IMR-90 (cell line): ENCODE measurements at regions not wholly inside any gene's neighbourhood (a gene's known extent, or its start where the extent isn't known, plus 50 kb on each side); places are given as distances from the start of the nearest gene placed in this dataset.

Experiments used
- ATAC-seq: fragments of 200-7000 bp; cut with Tn5 transposase; 2 replicates; pipeline ENCODE4 v1.9.1; 2020; ENCODE audit warnings: low read depth, mild to moderate bottlenecking, moderate library complexity
- BruUV-seq: library from RNA; stranded (reverse); fragments of 400-500 nt; replicated peaks from 2 replicates; lab custom pipeline; 2021; lab: Mats Ljungman, UMichigan
- CTCF ChIA-PET: fragments of 300-600 bp; formaldehyde crosslinking; extraction: SDS; loops from one replicate; lab custom pipeline; 2021; ENCODE audit warnings: antibody characterized with exemption; lab: Yijun Ruan, JAX
- POLR2A ChIA-PET: fragments of 300-600 bp; sonication (Branson Sonifier 250); formaldehyde crosslinking; loops from one replicate; lab custom pipeline; 2022; ENCODE audit warnings: antibody characterized with exemption; ENCODE audit not compliant: unreplicated experiment; lab: Charles Lee
- DNase-seq: peaks from one replicate; pipeline ENCODE4 v3.0.0; 2013
- H2AFZ ChIP-seq: replicated peaks from 2 replicates; pipeline ENCODE3; 2013; ENCODE audit warnings: low read length, mild to moderate bottlenecking; ENCODE audit not compliant: poor library complexity
- H2AK5ac ChIP-seq: 2 replicates; pipeline ENCODE4 v1.6.1; 2013; ENCODE audit warnings: low read depth, low read length, inconsistent platforms
- H2AK9ac ChIP-seq: replicated peaks from 2 replicates; pipeline ENCODE3; 2013; ENCODE audit warnings: mild to moderate bottlenecking, low read depth, low read length, moderate library complexity; ENCODE audit not compliant: poor library complexity
- H2BK120ac ChIP-seq: 2 replicates; pipeline ENCODE4 v1.6.1; 2013; ENCODE audit warnings: low read depth, low read length, inconsistent platforms
- H2BK15ac ChIP-seq: 3 replicates; pipeline ENCODE4 v1.6.1; 2013; ENCODE audit warnings: low read depth, low read length, inconsistent platforms
- H2BK20ac ChIP-seq: 2 replicates; pipeline ENCODE4 v1.6.1; 2013; ENCODE audit warnings: low read depth, mild to moderate bottlenecking, inconsistent platforms, low read length, moderate library complexity
- H2BK5ac ChIP-seq: 2 replicates; pipeline ENCODE4 v1.6.1; 2013; ENCODE audit warnings: mild to moderate bottlenecking, low read depth, low read length, inconsistent platforms; ENCODE audit not compliant: poor library complexity, severe bottlenecking
- H3K14ac ChIP-seq: replicated peaks from 2 replicates; pipeline ENCODE4 v1.6.1; 2013; ENCODE audit warnings: low read depth, low read length, inconsistent platforms
- H3K18ac ChIP-seq: 2 replicates; pipeline ENCODE4 v1.6.1; 2013; ENCODE audit warnings: low read depth, low read length, control low read depth
- H3K23ac ChIP-seq: 2 replicates; pipeline ENCODE4 v1.6.1; 2013; ENCODE audit warnings: low read depth, low read length, inconsistent platforms
- H3K27ac ChIP-seq: 2 replicates; pipeline ENCODE4 v1.5.1; 2013; ENCODE audit warnings: mild to moderate bottlenecking, control low read depth, low read length; ENCODE audit not compliant: insufficient read depth
- H3K27me3 ChIP-seq: 2 replicates; pipeline ENCODE4 v1.6.1; 2013; ENCODE audit warnings: low read length; ENCODE audit not compliant: control insufficient read depth, insufficient read depth
- H3K36me3 ChIP-seq: 2 replicates; pipeline ENCODE4 v1.6.1; 2013; ENCODE audit warnings: low read length, mixed read lengths; ENCODE audit not compliant: control insufficient read depth, insufficient read depth
- H3K4ac ChIP-seq: 2 replicates; pipeline ENCODE4 v1.6.1; 2013; ENCODE audit warnings: low read depth, low read length, inconsistent platforms
- H3K4me1 ChIP-seq: 2 replicates; pipeline ENCODE4 v1.6.1; 2013; ENCODE audit warnings: low read length, mixed read lengths; ENCODE audit not compliant: control insufficient read depth, insufficient read depth
- H3K4me2 ChIP-seq: 2 replicates; pipeline ENCODE4 v1.6.1; 2013; ENCODE audit warnings: low read depth, mild to moderate bottlenecking, control low read depth, low read length, moderate library complexity
- H3K4me3 ChIP-seq: 2 replicates; pipeline ENCODE4 v1.5.1; 2013; ENCODE audit warnings: low read depth, mild to moderate bottlenecking, control low read depth, low read length, moderate library complexity; ENCODE audit not compliant: insufficient read depth
- H3K56ac ChIP-seq: 2 replicates; pipeline ENCODE4 v1.6.1; 2013; ENCODE audit warnings: low read length, inconsistent platforms; ENCODE audit not compliant: insufficient read depth; ENCODE audit errors: extremely low read depth
- H3K79me1 ChIP-seq, 2 experiments: 2 replicates each; pipeline ENCODE4 v1.6.1; 2013; ENCODE audit warnings: low read length in 2 of 2, inconsistent platforms in 1 of 2, low read depth in 1 of 2
- H3K9ac ChIP-seq: 2 replicates; pipeline ENCODE4 v1.6.1; 2013; ENCODE audit warnings: low read depth, low read length, control low read depth
- H3K9me1 ChIP-seq: 2 replicates; pipeline ENCODE4 v1.6.1; 2013; ENCODE audit warnings: low read length, inconsistent platforms; ENCODE audit not compliant: insufficient read depth
- H3K9me3 ChIP-seq: 2 replicates; pipeline ENCODE4 v1.6.1; 2013; ENCODE audit warnings: low read length; ENCODE audit not compliant: control insufficient read depth, insufficient read depth
- H4K20me1 ChIP-seq: 2 replicates; pipeline ENCODE4 v1.6.1; 2013; ENCODE audit warnings: low read length, inconsistent platforms; ENCODE audit not compliant: insufficient read depth
- H4K5ac ChIP-seq: 2 replicates; pipeline ENCODE4 v1.6.1; 2013; ENCODE audit warnings: mild to moderate bottlenecking, low read depth, low read length, control low read depth
- H4K8ac ChIP-seq, 2 experiments: 2 replicates each; pipeline ENCODE4 v1.6.1; 2013; ENCODE audit warnings: low read depth in 2 of 2, low read length in 2 of 2, control low read depth in 1 of 2, inconsistent platforms in 1 of 2
- H4K91ac ChIP-seq: 2 replicates; pipeline ENCODE4 v1.6.1; 2013; ENCODE audit warnings: low read depth, low read length, inconsistent platforms; ENCODE audit not compliant: insufficient read depth
- BHLHE40 ChIP-seq: fragments of 150-350 bp; IDR thresholded peaks from 2 replicates; pipeline ENCODE4 v1.6.1; 2016; ENCODE audit warnings: mild to moderate bottlenecking, low read depth, low read length
- CTCF ChIP-seq: conservative IDR thresholded peaks from 2 replicates; pipeline ENCODE4 v1.5.1; 2012; ENCODE audit warnings: mild to moderate bottlenecking, low read depth, low read length, improper control_type of control experiment
- MAFK ChIP-seq: IDR thresholded peaks from 2 replicates; pipeline ENCODE4 v1.6.1; 2012; ENCODE audit warnings: low read depth, low read length, improper control_type of control experiment
- MAZ ChIP-seq: IDR thresholded peaks from 2 replicates; pipeline ENCODE4 v1.6.1; 2012; ENCODE audit warnings: low read depth, mild to moderate bottlenecking, low read length, improper control_type of control experiment, moderate library complexity, borderline replicate concordance
- NFE2L2 ChIP-seq: fragments of 150-350 bp; IDR thresholded peaks from 2 replicates; pipeline ENCODE4 v1.6.1; 2016; ENCODE audit warnings: low read depth, mild to moderate bottlenecking, low read length
- POLR2A ChIP-seq: IDR thresholded peaks from 2 replicates; pipeline ENCODE4 v1.6.1; 2012; ENCODE audit warnings: mild to moderate bottlenecking, low read depth, low read length
- RFX5 ChIP-seq: IDR thresholded peaks from 2 replicates; pipeline ENCODE4 v1.8.0; 2012; ENCODE audit warnings: low read depth, mild to moderate bottlenecking, low read length, moderate library complexity
- USF2 ChIP-seq: fragments of 150-350 bp; IDR thresholded peaks from 2 replicates; pipeline ENCODE4 v1.6.1; 2017; ENCODE audit warnings: mild to moderate bottlenecking, antibody characterized with exemption, low read length, low read depth
- WGBS, 2 experiments: methylation state at CpG; one replicate each; pipeline versions ENCODE4 v1.1.5 to v1.1.7; 2013; ENCODE audit warnings: missing lambda C conversion rate in 2 of 2; ENCODE audit not compliant: insufficient read length in 1 of 2; ENCODE audit errors: extremely low coverage in 2 of 2; 5-methylcytosine and 5-hydroxymethylcytosine counted together
- dilution Hi-C: fragments of 300-500 bp; cut with HindIII; formaldehyde crosslinking; loops from one replicate; pipeline ENCODE4 v1.14.3; 2018; ENCODE audit warnings: low sequenced_read_pairs; ENCODE audit not compliant: unreplicated experiment
- in situ Hi-C: fragments of 300-500 bp; cut with MboI; formaldehyde crosslinking; loops from 3 replicates; pipeline ENCODE4 v1.14.3; 2019; ENCODE audit warnings: low sequenced_read_pairs, inconsistent platforms, mixed read lengths
- intact Hi-C: fragments of 100-400 bp; cut with micrococcal nuclease; formaldehyde crosslinking; loops from 2 replicates; pipeline ENCODE4 v1.10.0; 2022

- H2AFZ ChIP-seq: no peak overlapping the region
- dilution Hi-C loops: no loop called here
- CTCF ChIA-PET: interaction anchor here (1.4 kb wide), 1 partner anchor 20 kb away, joined by 5 read pairs; no protein-coding TSS in a partner anchor
- in situ Hi-C loops: loop anchor here (10.0 to 25.0 kb wide), 3 partner anchors 462 to 730 kb away; partner anchors contain the start of genes INHBB, NIFK and RNU4ATAC
- 0% methylated on average over 1 of the region's 14 CpGs; no CpG with 5 or more reads in 1 of the 2 experiments for WGBS, 2 experiments
- H4K5ac ChIP-seq: no peak overlapping the region
- no peak overlapping the region for H2AK5ac ChIP-seq
- H3K14ac ChIP-seq: no peak overlapping the region
- POLR2A ChIA-PET: interaction anchor here (0.6 to 1.2 kb wide), 7 partner anchors 16 to 363 kb away, joined by 3 to 5 read pairs (median 3); no protein-coding TSS in a partner anchor
- no peaks in the 10 kb centered on the region for H3K36me3 ChIP-seq
- H4K20me1 ChIP-seq: peaks cover 5% of the 10 kb centered on the region; the same call in 1 of the 2 replicates
- no peak overlapping the region for H2BK5ac ChIP-seq
- no peak overlapping the region for H2AK9ac ChIP-seq
- H3K79me1 ChIP-seq: no peaks in the 10 kb centered on the region
- no peak overlapping the region for H3K18ac ChIP-seq
- H3K4me2 ChIP-seq: peak overlapping the region; percentile 65
- TF ChIP-seq NFE2L2 (no peak), RFX5 (no peak), USF2 (no peak), CTCF (no peak), MAFK (no peak), BHLHE40 (peak; percentile 96), MAZ (peak; percentile 73; the same call in 1 of the 2 replicates), POLR2A (peak; percentile 100)
- no peak overlapping the region for H3K23ac ChIP-seq
- no peaks in the 10 kb centered on the region for H3K9me3 ChIP-seq
- H3K4me1 ChIP-seq: no peaks in the 10 kb centered on the region; the same call in 1 of the 2 replicates
- peak overlapping the region; percentile 32; the same call in 1 of the 2 replicates for H2BK20ac ChIP-seq
- intact Hi-C loops: loop anchor here (1.0 kb wide), 1 partner anchor 340 kb away; the partner anchor contains the start of gene GLI2
- H4K8ac ChIP-seq: no peak overlapping the region
- no peak overlapping the region; the same call in 1 of the 2 replicates for H3K27ac ChIP-seq
- no TSS peak for BruUV-seq
- no peak overlapping the region for H2BK15ac ChIP-seq
- H3K9me1 ChIP-seq: no peaks in the 10 kb centered on the region
- H3K56ac ChIP-seq: no peak overlapping the region
- H2BK120ac ChIP-seq: peak overlapping the region; percentile 78
- H3K4me3 ChIP-seq: no peak overlapping the region
- peak overlapping the region; percentile 45; the same call in 1 of the 2 replicates for H3K4ac ChIP-seq
- DNase-seq (peak; percentile 93), ATAC-seq (peak; percentile 71)
- H3K27me3 ChIP-seq: peaks cover 12% of the 10 kb centered on the region; the same call in 1 of the 2 replicates
- H3K9ac ChIP-seq: peak overlapping the region; percentile 60; the same call in 1 of the 2 replicates
- H4K91ac ChIP-seq: peak overlapping the region; percentile 43; the same call in 1 of the 2 replicates
These were observed 209.9 kb downstream of the TFCP2L1 start for GRCh38 chr2:121075006-121075551.
